ENCODE measurements at regions not wholly inside any gene's neighbourhood (a gene's known extent, or its start where the extent isn't known, plus 50 kb on each side); places are given as distances from the start of the nearest gene placed in this dataset.

- no peaks in the 10 kb centered on the region for H3K27me3 ChIP-seq (replicated peaks in 1 of 7)
- no peaks in the 10 kb centered on the region for H3K9me3 ChIP-seq
- H3K36me3 ChIP-seq: no peaks in the 10 kb centered on the region
- DNase-seq: no peak
- no peak overlapping the region for H3K4me3 ChIP-seq
- no peaks in the 10 kb centered on the region for H3K4me1 ChIP-seq
- intact Hi-C loops (cut with DNase I; ENCODE audit: low total_unique reads): no loop called here
- H3K27ac ChIP-seq: no peak overlapping the region
- TF ChIP-seq POLR2AphosphoS5 (IDR thresholded peaks at IDR 0.05) (no peak), POLR2A (IDR thresholded peaks at IDR 0.05) (no peak)
- TF ChIP-seq, protein P1, sequence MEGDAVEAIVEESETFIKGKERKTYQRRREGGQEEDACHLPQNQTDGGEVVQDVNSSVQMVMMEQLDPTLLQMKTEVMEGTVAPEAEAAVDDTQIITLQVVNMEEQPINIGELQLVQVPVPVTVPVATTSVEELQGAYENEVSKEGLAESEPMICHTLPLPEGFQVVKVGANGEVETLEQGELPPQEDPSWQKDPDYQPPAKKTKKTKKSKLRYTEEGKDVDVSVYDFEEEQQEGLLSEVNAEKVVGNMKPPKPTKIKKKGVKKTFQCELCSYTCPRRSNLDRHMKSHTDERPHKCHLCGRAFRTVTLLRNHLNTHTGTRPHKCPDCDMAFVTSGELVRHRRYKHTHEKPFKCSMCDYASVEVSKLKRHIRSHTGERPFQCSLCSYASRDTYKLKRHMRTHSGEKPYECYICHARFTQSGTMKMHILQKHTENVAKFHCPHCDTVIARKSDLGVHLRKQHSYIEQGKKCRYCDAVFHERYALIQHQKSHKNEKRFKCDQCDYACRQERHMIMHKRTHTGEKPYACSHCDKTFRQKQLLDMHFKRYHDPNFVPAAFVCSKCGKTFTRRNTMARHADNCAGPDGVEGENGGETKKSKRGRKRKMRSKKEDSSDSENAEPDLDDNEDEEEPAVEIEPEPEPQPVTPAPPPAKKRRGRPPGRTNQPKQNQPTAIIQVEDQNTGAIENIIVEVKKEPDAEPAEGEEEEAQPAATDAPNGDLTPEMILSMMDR (IDR thresholded peaks at IDR 0.05 in 8 of 11, conservative IDR thresholded peaks at IDR 0.05 in 3 of 11): no peak
These were observed 54.6 kb upstream of the MYO16 start for GRCh38 chr13:108574856-108575255.

GRCh38 chr13:108575430-108575829 is 54.0 kb upstream of the MYO16 start:
- no peaks in the 10 kb centered on the region for H3K27me3 ChIP-seq (replicated peaks in 1 of 7)
- H3K4me1 ChIP-seq: no peaks in the 10 kb centered on the region
- no peak overlapping the region for H3K4me3 ChIP-seq
- no peaks in the 10 kb centered on the region for H3K9me3 ChIP-seq
- DNase-seq: no peak
- WGBS, 5 donors: 77 to 95% (median 91%) methylated on average over 7 of the region's 7 CpGs
- TF ChIP-seq POLR2AphosphoS5 (IDR thresholded peaks at IDR 0.05): no peak
- TF ChIP-seq POLR2A (IDR thresholded peaks at IDR 0.05): no peak
- TF ChIP-seq, protein P1 (IDR thresholded peaks at IDR 0.05 in 8 of 11, conservative IDR thresholded peaks at IDR 0.05 in 3 of 11): no peak
- no peak overlapping the region for H3K27ac ChIP-seq
- intact Hi-C loops (cut with DNase I; ENCODE audit: low total_unique reads): no loop called here
- no peaks in the 10 kb centered on the region for H3K36me3 ChIP-seq

All from spleen (tissue), 11 donors.